HepG2 (cell line): ENCODE measurements at regions not wholly inside any gene's neighbourhood (a gene's known extent, or its start where the extent isn't known, plus 50 kb on each side); places are given as distances from the start of the nearest gene placed in this dataset.

Experiments used
- ADNP ChIP-seq: sonication (generic); formaldehyde crosslinking; IDR thresholded peaks from 2 replicates; pipeline ENCODE4 v1.4.0; 2020; ENCODE audit warnings: missing genetic modification reagents
- JUN ChIP-seq: sonication (generic); formaldehyde crosslinking; IDR thresholded peaks from 2 replicates; pipeline ENCODE4 v1.4.0; 2020; ENCODE audit warnings: mild to moderate bottlenecking, missing genetic modification reagents
- NFKB2 ChIP-seq: sonication (generic); formaldehyde crosslinking; IDR thresholded peaks from 2 replicates; pipeline ENCODE4 v1.4.0; 2020; ENCODE audit warnings: missing genetic modification reagents, borderline replicate concordance
- PAWR ChIP-seq: sonication (generic); formaldehyde crosslinking; IDR thresholded peaks from 2 replicates; pipeline ENCODE4 v1.4.0; 2020; ENCODE audit warnings: missing genetic modification reagents, mild to moderate bottlenecking, borderline replicate concordance
- ZNF3 ChIP-seq: IDR thresholded peaks from 2 replicates; pipeline ENCODE4 v1.7.0; 2017; ENCODE audit warnings: inconsistent platforms
- TF ChIP-seq, protein P1 (sequence below): sonication (generic); formaldehyde crosslinking; IDR thresholded peaks from 2 replicates; pipeline ENCODE4 v1.4.0; 2020; ENCODE audit warnings: missing genetic modification reagents, mild to moderate bottlenecking, borderline replicate concordance
- TF ChIP-seq, protein P2 (sequence below): sonication (generic); formaldehyde crosslinking; IDR thresholded peaks from 2 replicates; pipeline ENCODE4 v1.5.1; 2020; ENCODE audit warnings: mild to moderate bottlenecking, missing genetic modification reagents
- TF ChIP-seq, protein P3 (sequence below): sonication (generic); formaldehyde crosslinking; IDR thresholded peaks from 2 replicates; pipeline ENCODE4 v1.5.0; 2020; ENCODE audit warnings: missing genetic modification reagents, mild to moderate bottlenecking, borderline replicate concordance
- TF ChIP-seq, protein P4 (sequence below): sonication (generic); formaldehyde crosslinking; IDR thresholded peaks from 2 replicates; pipeline ENCODE4 v1.5.0; 2020; ENCODE audit warnings: missing genetic modification reagents

DNA sequence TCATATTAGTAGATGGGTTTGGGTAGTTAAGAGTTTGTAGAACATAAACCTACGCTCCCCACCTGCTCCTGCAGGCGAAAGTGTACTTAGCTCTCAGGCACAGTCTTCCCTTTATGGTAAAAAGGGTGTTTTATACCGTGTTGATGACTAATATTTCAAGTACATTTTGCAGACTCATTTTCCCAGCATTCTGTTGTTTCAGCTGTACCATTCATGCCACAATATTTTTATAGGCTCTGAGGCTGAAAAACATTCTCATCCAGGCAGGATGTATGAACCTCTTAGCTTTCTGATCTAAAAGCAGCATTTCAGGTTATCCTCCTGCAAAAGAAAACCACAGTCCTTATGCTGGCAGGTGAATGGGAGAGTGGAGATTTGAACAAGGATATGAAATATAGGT, 231.4 kb downstream of the NR2F1-AS1 start (continued):
- TF ChIP-seq, protein P1, sequence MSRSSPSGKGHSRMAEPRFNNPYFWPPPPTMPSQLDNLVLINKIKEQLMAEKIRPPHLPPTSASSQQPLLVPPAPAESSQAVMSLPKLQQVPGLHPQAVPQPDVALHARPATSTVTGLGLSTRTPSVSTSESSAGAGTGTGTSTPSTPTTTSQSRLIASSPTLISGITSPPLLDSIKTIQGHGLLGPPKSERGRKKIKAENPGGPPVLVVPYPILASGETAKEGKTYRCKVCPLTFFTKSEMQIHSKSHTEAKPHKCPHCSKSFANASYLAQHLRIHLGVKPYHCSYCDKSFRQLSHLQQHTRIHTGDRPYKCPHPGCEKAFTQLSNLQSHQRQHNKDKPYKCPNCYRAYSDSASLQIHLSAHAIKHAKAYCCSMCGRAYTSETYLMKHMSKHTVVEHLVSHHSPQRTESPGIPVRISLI (CRISPR knock-in tag) = no peak
- TF ChIP-seq, protein P2, sequence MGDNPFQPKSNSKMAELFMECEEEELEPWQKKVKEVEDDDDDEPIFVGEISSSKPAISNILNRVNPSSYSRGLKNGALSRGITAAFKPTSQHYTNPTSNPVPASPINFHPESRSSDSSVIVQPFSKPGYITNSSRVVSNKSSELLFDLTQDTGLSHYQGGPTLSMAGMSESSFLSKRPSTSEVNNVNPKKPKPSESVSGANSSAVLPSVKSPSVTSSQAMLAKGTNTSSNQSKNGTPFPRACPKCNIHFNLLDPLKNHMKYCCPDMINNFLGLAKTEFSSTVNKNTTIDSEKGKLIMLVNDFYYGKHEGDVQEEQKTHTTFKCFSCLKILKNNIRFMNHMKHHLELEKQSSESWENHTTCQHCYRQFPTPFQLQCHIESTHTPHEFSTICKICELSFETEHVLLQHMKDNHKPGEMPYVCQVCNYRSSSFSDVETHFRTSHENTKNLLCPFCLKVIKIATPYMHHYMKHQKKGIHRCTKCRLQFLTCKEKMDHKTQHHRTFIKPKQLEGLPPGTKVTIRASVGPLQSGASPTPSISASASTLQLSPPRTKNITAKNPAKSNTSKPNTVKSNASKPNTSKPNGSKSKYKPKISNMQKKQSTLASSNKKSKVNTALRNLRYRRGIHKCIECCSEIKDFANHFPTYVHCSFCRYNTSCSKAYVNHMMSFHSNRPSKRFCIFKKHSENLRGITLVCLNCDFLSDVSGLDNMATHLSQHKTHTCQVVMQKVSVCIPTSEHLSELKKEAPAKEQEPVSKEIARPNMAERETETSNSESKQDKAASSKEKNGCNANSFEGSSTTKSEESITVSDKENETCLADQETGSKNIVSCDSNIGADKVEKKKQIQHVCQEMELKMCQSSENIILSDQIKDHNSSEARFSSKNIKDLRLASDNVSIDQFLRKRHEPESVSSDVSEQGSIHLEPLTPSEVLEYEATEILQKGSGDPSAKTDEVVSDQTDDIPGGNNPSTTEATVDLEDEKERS (CRISPR knock-in tag) = no peak
- TF ChIP-seq ADNP (CRISPR knock-in tag) (no peak), NFKB2 (CRISPR knock-in tag) (no peak), PAWR (CRISPR knock-in tag) (no peak), ZNF3 (CRISPR knock-in tag) (no peak), JUN (CRISPR knock-in tag) (no peak)
- TF ChIP-seq, protein P3, sequence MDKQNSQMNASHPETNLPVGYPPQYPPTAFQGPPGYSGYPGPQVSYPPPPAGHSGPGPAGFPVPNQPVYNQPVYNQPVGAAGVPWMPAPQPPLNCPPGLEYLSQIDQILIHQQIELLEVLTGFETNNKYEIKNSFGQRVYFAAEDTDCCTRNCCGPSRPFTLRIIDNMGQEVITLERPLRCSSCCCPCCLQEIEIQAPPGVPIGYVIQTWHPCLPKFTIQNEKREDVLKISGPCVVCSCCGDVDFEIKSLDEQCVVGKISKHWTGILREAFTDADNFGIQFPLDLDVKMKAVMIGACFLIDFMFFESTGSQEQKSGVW = no peak
- TF ChIP-seq, protein P4, sequence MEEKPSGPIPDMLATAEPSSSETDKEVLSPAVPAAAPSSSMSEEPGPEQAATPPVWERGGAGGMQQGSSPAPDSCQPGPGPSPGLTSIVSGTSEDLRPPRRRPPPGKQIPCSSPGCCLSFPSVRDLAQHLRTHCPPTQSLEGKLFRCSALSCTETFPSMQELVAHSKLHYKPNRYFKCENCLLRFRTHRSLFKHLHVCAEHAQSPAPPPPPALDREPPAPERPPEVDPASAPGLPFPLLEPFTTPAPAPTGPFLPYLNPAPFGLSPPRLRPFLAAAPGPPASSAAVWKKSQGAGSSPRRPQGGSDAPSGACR (CRISPR knock-in tag) = no peak
